Small intestine (tissue), 7 donors: ENCODE measurements at regions not wholly inside any gene's neighbourhood (a gene's known extent, or its start where the extent isn't known, plus 50 kb on each side); places are given as distances from the start of the nearest gene placed in this dataset.

ENCODE experiments used
- DNase-seq, 2 donors: peaks; one replicate each; pipeline versions ENCODE4 v3.0.0 to v3.0.0-alpha.2; 2013
- FAIRE-seq: peaks from 2 replicates; lab custom pipeline; 2012; peaks lifted over from hg19 to GRCh38; lab: Jason Lieb, UNC
- H3K27ac ChIP-seq, 3 donors: one replicate each; pipeline ENCODE4 v1.5.1; 2013; ENCODE audit warnings: low read length in 2 of 3, mild to moderate bottlenecking in 2 of 3, control low read depth in 1 of 3, inconsistent platforms in 1 of 3, low read depth in 1 of 3, moderate library complexity in 1 of 3
- H3K27me3 ChIP-seq, 3 donors: one replicate each; pipeline ENCODE4 v1.6.1; 2013; ENCODE audit warnings: low read length in 3 of 3, inconsistent platforms in 1 of 3; ENCODE audit not compliant: control insufficient read depth in 3 of 3, insufficient read depth in 3 of 3
- H3K36me3 ChIP-seq, 3 donors: one replicate each; pipeline ENCODE4 v1.6.1; 2013; ENCODE audit warnings: low read length in 3 of 3, inconsistent platforms in 1 of 3, low read depth in 1 of 3, mild to moderate bottlenecking in 1 of 3, moderate library complexity in 1 of 3; ENCODE audit not compliant: control insufficient read depth in 3 of 3, insufficient read depth in 2 of 3
- H3K4me1 ChIP-seq, 3 donors: one replicate each; pipeline ENCODE4 v1.6.1; 2013; ENCODE audit warnings: low read length in 2 of 3, inconsistent platforms in 1 of 3, low read depth in 1 of 3, mild to moderate bottlenecking in 1 of 3, moderate library complexity in 1 of 3; ENCODE audit not compliant: control insufficient read depth in 3 of 3, insufficient read depth in 2 of 3
- H3K4me3 ChIP-seq, 3 donors: one replicate each; pipeline ENCODE4 v1.5.1; 2013; ENCODE audit warnings: low read length in 3 of 3, control low read depth in 1 of 3, inconsistent platforms in 1 of 3, low read depth in 1 of 3, mild to moderate bottlenecking in 1 of 3, moderate library complexity in 1 of 3
- H3K9me3 ChIP-seq, 2 donors: one replicate each; pipeline ENCODE4 v1.6.1; 2013; ENCODE audit warnings: low read depth in 1 of 2, low read length in 1 of 2; ENCODE audit not compliant: control insufficient read depth in 2 of 2, insufficient read depth in 1 of 2
- WGBS, 3 donors: extraction: QIAGEN DNeasy Blood & Tissue Kit; methylation state at CpG; one replicate each; pipeline ENCODE4 v1.1.7; 2013; 5-methylcytosine and 5-hydroxymethylcytosine counted together
- donor health status: healthy with polysubstance abuse.
- donor health status: control.
- donor health status: control.
- donor health status: Bipolar disorder and iron deficiency.
- donor health status: healthy.

DNA sequence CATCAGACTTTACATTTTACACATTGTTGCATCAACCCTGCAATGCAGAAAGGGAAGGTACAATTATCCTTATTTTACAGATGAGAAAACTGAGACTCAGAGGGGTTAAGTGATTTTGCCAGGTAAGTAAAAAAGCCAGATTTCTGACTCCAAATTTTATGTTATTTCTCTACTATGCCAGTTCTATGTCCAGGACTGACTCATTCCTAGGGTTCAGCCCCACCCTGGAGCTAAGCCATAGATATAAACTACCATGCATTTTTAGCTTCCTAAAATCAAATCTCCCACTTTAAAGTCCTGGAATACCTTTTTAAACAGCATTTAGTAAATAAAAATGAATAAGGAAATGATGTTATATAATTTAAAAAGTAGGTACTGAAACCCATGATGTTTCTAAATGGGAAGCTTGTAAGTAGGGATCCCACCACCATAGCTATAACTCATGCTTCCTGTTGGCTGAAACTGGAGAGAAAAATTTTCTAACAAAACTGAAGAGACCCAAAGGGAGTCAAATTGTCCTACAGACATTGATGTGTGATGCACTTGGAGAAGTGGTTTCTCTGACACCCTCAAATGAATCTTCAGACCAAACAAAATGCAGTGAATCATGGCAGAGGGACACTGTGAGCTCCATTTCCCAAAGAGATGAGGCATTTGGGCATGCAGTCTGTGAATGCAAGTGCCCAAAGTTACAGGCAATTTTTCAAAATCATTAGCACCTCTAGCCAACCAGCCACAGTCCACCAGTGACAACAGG is 301.7 kb upstream of the UMPS start:
- Histone ChIP-seq H3K27me3 (no peaks in the 10 kb centered on the region), H3K4me1 (peaks cover 0 to 2% (median 0%) of the 10 kb centered on the region in 3 donors), H3K4me3 (no peak overlapping the region), H3K9me3 (no peaks in the 10 kb centered on the region), H3K36me3 (no peaks in the 10 kb centered on the region), H3K27ac (no peak overlapping the region)
- DNase-seq (no peak), FAIRE-seq (no peak)

DNA sequence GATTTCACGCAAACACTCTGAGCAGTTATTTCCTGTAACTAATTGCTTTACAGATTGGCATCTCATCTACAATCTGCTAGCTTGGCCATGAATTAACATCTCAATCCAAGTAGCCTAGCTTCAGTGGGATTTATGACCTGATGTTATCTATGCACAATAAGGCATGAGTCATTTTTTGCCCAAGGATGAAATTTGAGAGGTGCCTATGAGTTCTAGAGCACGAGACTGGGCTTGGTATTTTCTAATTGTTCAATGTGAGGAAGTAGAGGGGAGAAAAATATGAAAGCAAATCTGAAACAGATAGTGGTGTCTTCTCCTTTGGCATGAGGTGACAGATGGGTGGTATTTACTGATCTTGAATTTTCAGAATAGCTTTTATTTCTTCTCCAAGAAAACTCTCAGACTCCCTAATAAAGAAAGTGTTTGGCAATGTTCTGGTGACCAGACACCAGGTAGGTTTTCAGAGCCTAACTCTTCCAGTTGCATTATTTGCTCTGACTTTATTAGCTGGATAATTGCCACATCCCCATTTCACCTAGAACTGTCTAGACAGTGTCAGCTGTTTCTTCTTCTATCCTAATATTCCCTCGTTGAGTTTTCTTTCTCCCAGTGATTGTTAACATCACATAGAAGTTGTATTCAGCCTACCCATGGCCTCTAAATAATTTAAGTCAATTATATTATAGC is 301.0 kb upstream of the UMPS start:
- H3K36me3 ChIP-seq = peaks cover 0 to 2% (median 0%) of the 10 kb centered on the region in 3 donors
- peak; percentile 46 to 51 for DNase-seq
- FAIRE-seq = no peak
- no peaks in the 10 kb centered on the region for H3K27me3 ChIP-seq
- WGBS, 3 donors = 17 to 53% (median 28%) methylated on average over 3 of the region's 3 CpGs
- peaks cover 0 to 2% (median 0%) of the 10 kb centered on the region in 3 donors for H3K4me1 ChIP-seq
- H3K27ac ChIP-seq = peak overlapping the region in 1 of 3 donors; percentile 8
- no peak overlapping the region for H3K4me3 ChIP-seq
- no peaks in the 10 kb centered on the region for H3K9me3 ChIP-seq

GRCh38 chr3:124431331-124431994 is 298.8 kb upstream of the UMPS start:
- Histone ChIP-seq H3K4me1 (peaks cover 0 to 2% (median 0%) of the 10 kb centered on the region in 3 donors), H3K4me3 (no peak overlapping the region), H3K9me3 (no peaks in the 10 kb centered on the region), H3K27ac (no peak overlapping the region), H3K36me3 (peaks cover 0 to 4% (median 0%) of the 10 kb centered on the region in 3 donors), H3K27me3 (no peaks in the 10 kb centered on the region)
- 78 to 85% (median 85%) methylated on average over 4 of the region's 4 CpGs for WGBS, 3 donors
- FAIRE-seq = no peak
- no peak for DNase-seq

DNA sequence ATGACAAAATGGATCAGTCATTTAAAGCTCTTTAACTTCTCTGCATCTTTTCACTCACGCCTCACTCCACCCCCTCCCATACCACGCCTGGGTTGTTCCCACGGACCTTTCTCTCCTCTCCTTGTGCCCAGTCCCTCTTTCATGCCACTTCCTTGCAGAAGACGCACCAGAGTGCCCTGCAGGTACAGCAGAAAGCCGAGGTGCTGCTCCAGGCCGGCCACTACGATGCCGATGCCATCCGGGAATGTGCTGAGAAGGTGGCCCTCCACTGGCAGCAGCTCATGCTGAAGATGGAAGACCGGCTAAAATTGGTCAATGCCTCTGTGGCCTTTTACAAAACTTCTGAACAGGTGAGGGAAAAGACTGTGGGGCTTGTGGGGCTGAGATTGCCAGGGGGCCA is 296.1 kb upstream of the UMPS start:
- Histone ChIP-seq H3K36me3 (peaks cover 0 to 4% (median 0%) of the 10 kb centered on the region in 3 donors), H3K4me1 (peaks cover 0 to 2% (median 0%) of the 10 kb centered on the region in 3 donors), H3K27ac (no peak overlapping the region), H3K9me3 (no peaks in the 10 kb centered on the region), H3K4me3 (no peak overlapping the region), H3K27me3 (no peaks in the 10 kb centered on the region)
- WGBS, 3 donors = 88 to 93% (median 92%) methylated on average over 10 of the region's 10 CpGs
- DNase-seq (no peak), FAIRE-seq (no peak)

DNA sequence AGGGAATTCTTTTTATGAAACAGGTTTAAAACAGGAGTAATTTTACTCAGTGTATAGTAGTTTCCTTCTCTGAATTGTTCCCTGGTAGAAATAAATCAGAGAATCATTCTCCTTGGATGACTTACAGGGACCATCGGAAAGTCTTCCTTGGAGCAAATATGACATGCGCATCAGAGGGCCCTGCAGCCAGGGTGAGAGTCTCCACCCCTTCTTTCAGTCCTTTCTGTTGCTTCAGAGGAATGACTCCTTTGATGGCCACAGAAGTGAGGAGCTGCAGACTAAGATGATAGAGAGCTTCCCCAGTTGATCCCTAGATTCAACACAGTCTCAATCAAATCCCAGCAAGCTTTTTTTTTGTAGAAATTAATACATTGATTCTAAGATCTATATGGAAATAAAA is 294.8 kb upstream of the UMPS start:
- Histone ChIP-seq H3K27ac (no peak overlapping the region), H3K36me3 (peaks cover 0 to 4% (median 0%) of the 10 kb centered on the region in 3 donors), H3K27me3 (no peaks in the 10 kb centered on the region), H3K4me3 (no peak overlapping the region), H3K9me3 (no peaks in the 10 kb centered on the region), H3K4me1 (peaks cover 0 to 2% (median 0%) of the 10 kb centered on the region in 3 donors)
- 93 to 94% (median 93%) methylated on average over 2 of the region's 2 CpGs for WGBS, 3 donors
- no peak for FAIRE-seq
- no peak for DNase-seq

GRCh38 chr3:124438813-124439212 is 291.4 kb upstream of the UMPS start:
- FAIRE-seq (no peak), DNase-seq (no peak)
- H3K4me3 ChIP-seq = no peak overlapping the region
- no peak overlapping the region for H3K27ac ChIP-seq
- H3K4me1 ChIP-seq = peaks cover 0 to 8% (median 0%) of the 10 kb centered on the region in 3 donors
- H3K27me3 ChIP-seq = no peaks in the 10 kb centered on the region
- H3K36me3 ChIP-seq = peaks cover 0 to 4% (median 0%) of the 10 kb centered on the region in 3 donors
- WGBS, 3 donors = 77 to 86% (median 80%) methylated on average over 4 of the region's 4 CpGs
- H3K9me3 ChIP-seq = no peaks in the 10 kb centered on the region

DNA sequence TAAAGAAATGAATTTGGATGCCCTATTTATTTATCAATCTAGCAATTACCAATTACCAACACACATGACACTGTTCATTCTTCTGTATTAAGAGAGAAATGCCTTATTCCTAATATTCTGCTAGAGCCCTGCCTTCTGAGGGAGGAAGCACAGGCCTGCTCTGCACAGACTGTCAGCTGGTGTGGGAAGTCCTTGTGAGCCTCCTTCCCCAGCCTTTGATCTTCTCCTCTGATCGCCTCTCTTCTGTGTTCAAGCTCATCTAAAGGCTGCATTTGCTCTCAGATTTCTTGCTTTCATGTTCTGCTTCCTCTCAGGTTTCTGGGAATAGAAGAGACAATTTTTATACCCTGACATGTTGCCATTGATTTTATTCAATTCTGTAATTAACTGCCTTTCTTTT is 290.6 kb upstream of the UMPS start:
- Histone ChIP-seq H3K27ac (no peak overlapping the region), H3K9me3 (no peaks in the 10 kb centered on the region), H3K4me1 (peaks cover 0 to 14% (median 0%) of the 10 kb centered on the region in 3 donors), H3K4me3 (no peak overlapping the region), H3K27me3 (no peaks in the 10 kb centered on the region), H3K36me3 (no peaks in the 10 kb centered on the region)
- FAIRE-seq (no peak), DNase-seq (no peak)
- 22 to 42% (median 33%) methylated on average over 1 of the region's 1 CpG for WGBS, 3 donors

- Histone ChIP-seq H3K27me3 (no peaks in the 10 kb centered on the region), H3K36me3 (peaks cover 0 to 3% (median 0%) of the 10 kb centered on the region in 3 donors), H3K9me3 (no peaks in the 10 kb centered on the region), H3K27ac (no peak overlapping the region), H3K4me3 (no peak overlapping the region), H3K4me1 (peaks cover 0 to 19% (median 0%) of the 10 kb centered on the region in 3 donors)
- DNase-seq = no peak
- no peak for FAIRE-seq
- 91 to 93% (median 92%) methylated on average over 9 of the region's 9 CpGs for WGBS, 3 donors
Observed at GRCh38 chr3:124441766-124442165, 288.5 kb upstream of the UMPS start.
